Neural crest cell (in vitro differentiated cells): ENCODE measurements at regions not wholly inside any gene's neighbourhood (a gene's known extent, or its start where the extent isn't known, plus 50 kb on each side); places are given as distances from the start of the nearest gene placed in this dataset.
"Not testable (repeated sequence)": the region's sequence is repeated elsewhere in the genome, so short reads cannot be mapped to it uniquely, and the experiment has no call there.

Experiments used
- DNase-seq: peaks from one replicate; pipeline ENCODE4 v3.0.0; 2021; ENCODE audit warnings: low read depth, mixed read lengths, low spot score
- H3K27ac Mint-ChIP-seq: one replicate; pipeline ENCODE4 v1.8.0; 2021; ENCODE audit warnings: mild to moderate bottlenecking, mixed read lengths; ENCODE audit not compliant: unreplicated experiment
- H3K27me3 Mint-ChIP-seq: 2 replicates; pipeline ENCODE4 v1.8.0; 2021; ENCODE audit warnings: low read depth, mild to moderate bottlenecking, mixed read lengths
- H3K36me3 Mint-ChIP-seq: 2 replicates; pipeline ENCODE4 v1.8.0; 2021; ENCODE audit warnings: low read depth, mild to moderate bottlenecking, mixed read lengths
- H3K4me1 Mint-ChIP-seq: 2 replicates; pipeline ENCODE4 v1.8.0; 2021; ENCODE audit warnings: mixed read lengths
- H3K4me3 Mint-ChIP-seq: one replicate; pipeline ENCODE4 v1.8.0; 2021; ENCODE audit warnings: mild to moderate bottlenecking, mixed read lengths
- H3K9me3 Mint-ChIP-seq: 2 replicates; pipeline ENCODE4 v1.8.0; 2021; ENCODE audit warnings: mixed read lengths
- TF ChIP-seq, protein P1 (sequence below): fragments of 200-600 bp; sonication (generic); conservative IDR thresholded peaks from 2 replicates; pipeline ENCODE4 v1.5.0; 2021; ENCODE audit warnings: antibody characterized with exemption, mild to moderate bottlenecking

DNA sequence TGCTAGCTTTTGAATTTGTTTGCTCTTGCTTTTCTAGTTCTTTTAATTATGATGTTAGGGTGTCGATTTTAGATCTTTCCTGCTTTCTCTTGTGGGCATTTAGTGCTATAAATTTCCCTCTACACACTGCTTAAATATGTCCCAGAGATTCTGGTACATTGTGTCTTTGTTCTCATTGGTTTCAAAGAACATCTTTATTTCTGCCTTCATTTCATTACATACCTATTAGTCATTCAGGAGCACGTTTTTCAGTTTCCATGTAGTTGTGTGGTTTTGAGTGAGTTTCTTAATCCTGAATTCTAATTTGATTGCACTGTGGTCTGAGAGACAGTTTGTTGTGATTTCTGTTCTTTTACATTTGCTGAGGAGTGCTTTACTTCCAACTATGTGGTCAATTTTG lies 51.2 kb upstream of the MB21D2 start:
- H3K27me3 Mint-ChIP-seq, H3K4me1 Mint-ChIP-seq, H3K4me3 Mint-ChIP-seq, H3K27ac Mint-ChIP-seq, H3K9me3 Mint-ChIP-seq, H3K36me3 Mint-ChIP-seq, DNase-seq: not testable (repeated sequence)

DNA sequence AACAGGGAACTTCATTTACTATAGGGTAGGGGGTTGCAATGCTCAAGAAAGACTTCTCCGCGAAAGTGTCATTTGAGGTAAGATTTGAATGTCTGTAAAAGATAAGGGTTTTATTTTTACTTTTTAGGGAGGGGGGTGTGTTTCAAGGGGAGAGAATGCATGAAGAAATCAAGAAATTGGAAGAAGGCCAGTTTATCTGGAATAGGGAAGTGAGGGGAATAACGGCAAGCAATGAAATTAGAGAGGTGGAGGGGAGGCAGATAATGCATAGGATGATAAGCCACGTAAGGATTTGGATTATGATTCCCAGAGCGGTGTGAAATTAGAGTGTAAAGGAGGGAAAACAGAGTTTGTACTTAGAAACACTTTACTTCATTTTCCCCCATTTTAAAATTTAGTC lies 63.0 kb upstream of the MB21D2 start:
- TF ChIP-seq, protein P1, sequence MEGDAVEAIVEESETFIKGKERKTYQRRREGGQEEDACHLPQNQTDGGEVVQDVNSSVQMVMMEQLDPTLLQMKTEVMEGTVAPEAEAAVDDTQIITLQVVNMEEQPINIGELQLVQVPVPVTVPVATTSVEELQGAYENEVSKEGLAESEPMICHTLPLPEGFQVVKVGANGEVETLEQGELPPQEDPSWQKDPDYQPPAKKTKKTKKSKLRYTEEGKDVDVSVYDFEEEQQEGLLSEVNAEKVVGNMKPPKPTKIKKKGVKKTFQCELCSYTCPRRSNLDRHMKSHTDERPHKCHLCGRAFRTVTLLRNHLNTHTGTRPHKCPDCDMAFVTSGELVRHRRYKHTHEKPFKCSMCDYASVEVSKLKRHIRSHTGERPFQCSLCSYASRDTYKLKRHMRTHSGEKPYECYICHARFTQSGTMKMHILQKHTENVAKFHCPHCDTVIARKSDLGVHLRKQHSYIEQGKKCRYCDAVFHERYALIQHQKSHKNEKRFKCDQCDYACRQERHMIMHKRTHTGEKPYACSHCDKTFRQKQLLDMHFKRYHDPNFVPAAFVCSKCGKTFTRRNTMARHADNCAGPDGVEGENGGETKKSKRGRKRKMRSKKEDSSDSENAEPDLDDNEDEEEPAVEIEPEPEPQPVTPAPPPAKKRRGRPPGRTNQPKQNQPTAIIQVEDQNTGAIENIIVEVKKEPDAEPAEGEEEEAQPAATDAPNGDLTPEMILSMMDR = no peak
- Mint-ChIP-seq H3K4me1 (no peaks in the 10 kb centered on the region), H3K36me3 (no peaks in the 10 kb centered on the region), H3K4me3 (no peak overlapping the region), H3K9me3 (peaks cover 10% of the 10 kb centered on the region), H3K27ac (no peak overlapping the region), H3K27me3 (peaks cover 2% of the 10 kb centered on the region)
- DNase-seq = no peak

DNA sequence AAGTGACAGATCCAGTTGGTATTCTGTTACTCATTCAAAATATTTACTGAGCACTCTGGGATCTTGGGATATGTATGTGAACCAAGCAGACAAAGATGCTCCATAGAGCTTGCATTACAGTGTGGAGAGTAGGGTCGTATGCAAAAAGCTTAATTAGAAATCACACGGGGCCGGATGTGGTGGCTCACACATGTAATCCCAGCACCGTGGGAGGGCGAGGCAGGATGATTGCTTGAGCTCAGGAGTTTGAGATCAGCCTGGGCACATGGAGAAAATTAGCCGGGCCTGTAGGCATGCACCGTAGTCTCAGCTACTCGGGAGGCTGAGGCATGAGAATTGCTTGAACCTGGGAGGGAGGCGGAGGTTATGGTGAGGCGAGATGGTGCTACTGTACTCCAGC lies 68.7 kb upstream of the MB21D2 start:
- TF ChIP-seq, protein P1 = no peak
- Mint-ChIP-seq H3K27me3 (no peaks in the 10 kb centered on the region), H3K4me3 (no peak overlapping the region), H3K9me3 (no peaks in the 10 kb centered on the region), H3K36me3 (no peaks in the 10 kb centered on the region), H3K4me1 (no peaks in the 10 kb centered on the region), H3K27ac (no peak overlapping the region)
- no peak for DNase-seq

DNA sequence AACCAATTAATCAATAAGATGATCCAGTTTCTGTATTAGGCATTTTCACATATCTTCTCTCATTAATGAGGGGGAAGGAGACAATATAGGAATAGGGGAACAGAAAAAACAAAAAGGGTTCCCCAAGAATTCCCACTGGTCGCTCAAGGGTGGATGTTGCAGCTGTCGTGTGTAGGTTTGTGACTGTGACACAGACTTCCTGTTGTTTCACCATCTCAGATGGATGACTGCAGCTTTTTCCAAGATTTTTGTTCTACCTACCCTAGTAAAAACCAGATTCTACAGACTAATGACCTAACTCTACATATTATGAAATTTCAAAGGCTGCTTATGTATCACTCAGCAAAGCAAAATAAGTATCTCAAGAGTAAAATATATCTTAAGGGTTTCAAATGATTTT lies 73.7 kb upstream of the MB21D2 start:
- TF ChIP-seq, protein P1 = no peak
- H3K27me3 Mint-ChIP-seq = no peaks in the 10 kb centered on the region
- no peaks in the 10 kb centered on the region for H3K9me3 Mint-ChIP-seq
- no peak overlapping the region for H3K27ac Mint-ChIP-seq
- no peak overlapping the region for H3K4me3 Mint-ChIP-seq
- no peak for DNase-seq
- H3K36me3 Mint-ChIP-seq = no peaks in the 10 kb centered on the region
- no peaks in the 10 kb centered on the region for H3K4me1 Mint-ChIP-seq

DNA sequence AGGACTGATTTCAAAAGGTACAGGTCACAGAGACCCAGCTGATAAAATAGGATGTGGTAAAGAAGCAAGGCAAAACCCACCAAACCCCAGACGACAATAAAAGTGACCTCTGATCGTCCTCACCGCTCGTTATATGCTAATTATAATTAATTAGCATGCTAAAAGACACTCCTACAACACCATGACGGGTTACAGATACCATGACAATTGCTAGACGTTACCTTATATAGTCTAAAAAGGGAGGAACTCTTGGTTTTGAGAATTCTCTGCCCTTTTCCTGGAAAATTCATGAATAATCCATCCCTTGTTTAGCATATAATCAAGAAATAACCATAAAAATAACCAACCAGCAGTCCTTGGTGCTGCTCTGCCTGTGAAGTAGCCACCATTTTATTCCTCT lies 74.7 kb upstream of the MB21D2 start:
- H3K27me3 Mint-ChIP-seq = no peaks in the 10 kb centered on the region
- no peaks in the 10 kb centered on the region for H3K4me1 Mint-ChIP-seq
- TF ChIP-seq, protein P1 = no peak
- DNase-seq = no peak
- no peaks in the 10 kb centered on the region for H3K9me3 Mint-ChIP-seq
- H3K4me3 Mint-ChIP-seq = no peak overlapping the region
- H3K36me3 Mint-ChIP-seq = no peaks in the 10 kb centered on the region
- H3K27ac Mint-ChIP-seq = no peak overlapping the region

DNA sequence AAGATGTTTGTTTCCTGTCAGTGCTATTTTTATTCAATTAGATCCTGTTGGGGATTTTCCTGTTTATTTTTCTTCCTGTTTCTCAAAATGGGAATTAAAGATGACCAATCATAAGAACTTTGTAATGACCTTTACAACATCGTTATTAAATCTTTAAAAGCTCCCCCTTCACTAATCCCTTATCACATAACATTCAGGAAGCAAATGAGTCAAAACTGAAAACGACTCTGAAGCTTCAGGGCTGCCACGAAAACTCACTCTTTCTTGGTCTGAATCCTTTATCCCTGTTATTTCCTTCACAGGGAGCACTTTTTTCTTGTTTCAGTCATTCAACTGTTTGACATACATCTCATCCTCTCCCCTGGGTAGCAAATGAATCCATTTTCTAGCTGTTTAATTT lies 75.8 kb upstream of the MB21D2 start:
- Mint-ChIP-seq H3K4me3 (no peak overlapping the region), H3K36me3 (no peaks in the 10 kb centered on the region), H3K27ac (no peak overlapping the region), H3K27me3 (no peaks in the 10 kb centered on the region), H3K4me1 (no peaks in the 10 kb centered on the region), H3K9me3 (no peaks in the 10 kb centered on the region)
- TF ChIP-seq, protein P1 = no peak
- DNase-seq = no peak

DNA sequence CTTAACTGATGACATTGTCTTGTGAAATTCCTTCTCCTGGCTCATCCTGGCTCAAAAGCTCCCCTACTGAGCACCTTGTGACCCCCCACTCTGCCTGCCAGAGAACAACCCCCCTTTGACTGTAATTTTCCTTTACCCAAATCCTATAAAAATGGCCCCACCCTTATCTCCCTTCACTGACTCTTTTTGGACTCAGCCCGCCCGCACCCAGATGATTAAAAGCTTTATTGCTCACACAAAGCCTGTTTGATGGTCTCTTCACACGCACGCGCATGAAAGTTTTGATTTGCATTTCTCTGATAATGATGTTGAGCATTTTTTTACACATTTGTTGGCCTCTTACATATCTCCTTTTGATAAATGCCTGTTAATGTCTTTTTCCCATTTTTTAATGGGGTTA lies 83.5 kb upstream of the MB21D2 start:
- not testable (repeated sequence) for H3K27ac Mint-ChIP-seq, H3K4me3 Mint-ChIP-seq, H3K4me1 Mint-ChIP-seq, H3K36me3 Mint-ChIP-seq, H3K27me3 Mint-ChIP-seq, H3K9me3 Mint-ChIP-seq, DNase-seq

DNA sequence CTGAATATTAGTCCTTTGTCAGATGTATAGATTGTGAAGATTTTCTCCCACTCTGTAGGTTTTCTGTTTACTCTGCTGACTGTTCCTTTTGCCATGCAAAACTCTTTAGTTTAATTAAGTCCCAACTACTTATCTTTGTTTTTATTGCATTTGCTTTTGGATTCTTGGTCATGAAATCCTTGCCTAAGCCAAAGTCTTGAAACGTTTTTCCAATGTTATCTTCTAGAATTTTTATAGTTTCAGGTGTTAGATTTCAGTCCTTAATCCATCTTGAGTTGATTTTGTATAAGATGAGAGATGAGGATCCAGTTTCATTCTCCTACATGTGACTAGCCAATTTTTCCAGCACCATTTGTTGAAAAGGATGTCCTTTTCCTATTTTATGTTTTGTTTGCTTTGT lies 86.0 kb upstream of the MB21D2 start:
- H3K36me3 Mint-ChIP-seq, H3K4me1 Mint-ChIP-seq, DNase-seq, H3K27ac Mint-ChIP-seq, H3K27me3 Mint-ChIP-seq, H3K4me3 Mint-ChIP-seq, H3K9me3 Mint-ChIP-seq: not testable (repeated sequence)
